PC-9 (cell line): ENCODE measurements at regions not wholly inside any gene's neighbourhood (a gene's known extent, or its start where the extent isn't known, plus 50 kb on each side); places are given as distances from the start of the nearest gene placed in this dataset.

Experiments
- BruUV-seq: library from RNA; stranded (reverse); fragments of 400-500 nt; replicated peaks from 2 replicates; lab custom pipeline; 2021; lab: Mats Ljungman, UMichigan
- CTCF ChIA-PET: fragments of 300-600 bp; sonication (Branson Sonifier 250); formaldehyde crosslinking; loops from one replicate; lab custom pipeline; 2022; ENCODE audit warnings: antibody characterized with exemption; lab: Charles Lee
- POLR2A ChIA-PET: fragments of 300-600 bp; sonication (Branson Sonifier 250); formaldehyde crosslinking; loops from one replicate; lab custom pipeline; 2022; ENCODE audit warnings: antibody characterized with exemption; ENCODE audit not compliant: unreplicated experiment; lab: Charles Lee
- DNase-seq, 2 experiments: peaks; one replicate each; pipeline versions ENCODE4 v3.0.0 to v3.0.0-alpha.2; 2015 to 2022; ENCODE audit warnings: mixed read lengths in 1 of 2
- H2AFZ ChIP-seq: fragments of 200-600 bp; sonication (generic); 2 replicates; pipeline ENCODE4 v1.8.1; 2017; ENCODE audit warnings: antibody characterized with exemption
- H3F3A ChIP-seq: fragments of 200-600 bp; sonication (generic); 2 replicates; pipeline ENCODE4 v1.8.1; 2017; ENCODE audit warnings: antibody characterized with exemption, mild to moderate bottlenecking, low read depth; ENCODE audit not compliant: insufficient read depth
- H3K27ac ChIP-seq: fragments of 200-600 bp; sonication (generic); 2 replicates; pipeline ENCODE4 v1.6.1; 2016; ENCODE audit warnings: mixed run types
- H3K27me3 ChIP-seq: fragments of 200-600 bp; sonication (generic); 2 replicates; pipeline ENCODE4 v1.6.1; 2016; ENCODE audit warnings: low read depth, mixed run types; ENCODE audit not compliant: insufficient read depth
- H3K36me3 ChIP-seq: fragments of 200-600 bp; sonication (generic); 2 replicates; pipeline ENCODE4 v1.6.1; 2016; ENCODE audit warnings: low read depth, mixed run types
- H3K4me1 ChIP-seq: fragments of 200-600 bp; sonication (generic); replicated peaks from 2 replicates; pipeline ENCODE4 v1.6.1; 2016; ENCODE audit warnings: mixed run types; ENCODE audit not compliant: insufficient read depth
- H3K4me2 ChIP-seq: fragments of 200-600 bp; sonication (generic); 2 replicates; pipeline ENCODE4 v1.6.1; 2017; ENCODE audit warnings: mixed run types
- H3K4me3 ChIP-seq: fragments of 200-600 bp; sonication (generic); 2 replicates; pipeline ENCODE4 v1.6.1; 2016; ENCODE audit warnings: mixed run types
- H3K79me2 ChIP-seq: fragments of 200-600 bp; sonication (generic); 2 replicates; pipeline ENCODE4 v1.6.1; 2017; ENCODE audit warnings: low read depth, mixed run types
- H3K9me2 ChIP-seq: fragments of 200-600 bp; sonication (generic); 2 replicates; pipeline ENCODE4 v1.8.1; 2017; ENCODE audit warnings: mild to moderate bottlenecking; ENCODE audit not compliant: insufficient read depth
- H3K9me3 ChIP-seq: fragments of 200-600 bp; sonication (generic); 2 replicates; pipeline ENCODE4 v1.8.1; 2016; ENCODE audit warnings: low read depth; ENCODE audit not compliant: insufficient read depth
- H4K20me1 ChIP-seq: fragments of 200-600 bp; sonication (generic); 2 replicates; pipeline ENCODE4 v1.8.1; 2017; ENCODE audit not compliant: insufficient read depth
- EZH2 ChIP-seq: fragments of 200-600 bp; sonication (generic); IDR thresholded peaks from 2 replicates; pipeline ENCODE4 v1.8.0; 2017; ENCODE audit warnings: antibody characterized with exemption, low read depth
- intact Hi-C: fragments of 100-400 bp; cut with micrococcal nuclease; formaldehyde crosslinking; loops from one replicate; pipeline ENCODE4 v1.10.0; 2022; ENCODE audit not compliant: unreplicated experiment
- TF ChIP-seq, protein P1 (sequence below): fragments of 200-600 bp; sonication (generic); conservative IDR thresholded peaks from 2 replicates; pipeline ENCODE4 v1.6.1; 2017; ENCODE audit warnings: mixed run types, antibody characterized with exemption, mild to moderate bottlenecking, moderate library complexity

DNA sequence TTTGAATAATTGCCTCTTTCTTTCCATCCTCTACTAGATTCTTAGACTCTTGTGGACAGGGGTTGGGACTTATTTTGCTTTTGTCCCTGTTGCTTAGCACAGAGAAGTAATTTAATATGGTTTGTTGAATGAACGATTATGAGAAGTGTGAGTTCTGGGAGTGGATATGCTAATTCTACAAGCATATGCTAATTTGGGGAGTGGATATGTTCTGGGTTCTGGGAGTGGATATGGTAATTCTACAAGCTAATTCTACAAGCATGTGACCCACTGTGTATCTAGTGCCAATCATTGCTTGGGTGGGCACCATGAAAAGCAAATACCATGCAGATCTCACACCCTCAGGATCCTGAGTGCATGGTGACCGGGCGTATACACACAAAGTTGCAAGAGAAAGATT lies 181.8 kb upstream of the IL12B start:
- CTCF ChIA-PET: no interaction called here
- intact Hi-C loops: loop anchor here (10.0 kb wide), 1 partner anchor 337 kb away; no protein-coding TSS in a partner anchor
- no peak overlapping the region for H3K27ac ChIP-seq

DNA sequence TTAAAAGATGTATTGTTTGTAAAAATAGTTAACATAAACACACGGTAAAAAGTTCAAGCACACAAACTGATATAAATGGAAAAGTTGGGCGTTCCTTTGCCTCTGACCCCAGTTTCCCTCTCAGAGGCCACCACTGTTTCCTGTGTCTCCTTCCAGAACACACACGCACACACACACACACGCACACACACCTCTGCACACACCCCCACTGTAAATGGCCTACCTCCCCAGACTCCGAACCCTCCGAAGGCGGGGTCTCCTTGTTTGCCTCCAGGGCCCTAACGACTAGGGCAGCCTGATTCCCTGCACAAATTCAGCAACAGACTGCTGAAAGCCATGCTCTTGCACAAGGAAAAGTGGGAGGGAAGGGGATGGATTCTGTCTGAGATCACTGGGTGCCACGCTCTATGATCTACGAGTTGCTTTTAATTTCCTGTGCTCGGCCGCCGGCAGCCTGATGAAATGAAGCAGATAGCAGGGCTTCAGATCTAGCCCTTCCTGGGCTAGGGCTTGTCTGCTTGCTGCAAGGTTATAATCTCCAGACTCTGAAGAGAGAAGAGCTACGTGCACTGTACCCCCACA lies 184.0 kb upstream of the IL12B start:
- no peaks in the 10 kb centered on the region for H3K9me2 ChIP-seq
- H3K27me3 ChIP-seq: no peaks in the 10 kb centered on the region
- BruUV-seq: no TSS peak
- TF ChIP-seq EZH2: no peak
- TF ChIP-seq, protein P1, sequence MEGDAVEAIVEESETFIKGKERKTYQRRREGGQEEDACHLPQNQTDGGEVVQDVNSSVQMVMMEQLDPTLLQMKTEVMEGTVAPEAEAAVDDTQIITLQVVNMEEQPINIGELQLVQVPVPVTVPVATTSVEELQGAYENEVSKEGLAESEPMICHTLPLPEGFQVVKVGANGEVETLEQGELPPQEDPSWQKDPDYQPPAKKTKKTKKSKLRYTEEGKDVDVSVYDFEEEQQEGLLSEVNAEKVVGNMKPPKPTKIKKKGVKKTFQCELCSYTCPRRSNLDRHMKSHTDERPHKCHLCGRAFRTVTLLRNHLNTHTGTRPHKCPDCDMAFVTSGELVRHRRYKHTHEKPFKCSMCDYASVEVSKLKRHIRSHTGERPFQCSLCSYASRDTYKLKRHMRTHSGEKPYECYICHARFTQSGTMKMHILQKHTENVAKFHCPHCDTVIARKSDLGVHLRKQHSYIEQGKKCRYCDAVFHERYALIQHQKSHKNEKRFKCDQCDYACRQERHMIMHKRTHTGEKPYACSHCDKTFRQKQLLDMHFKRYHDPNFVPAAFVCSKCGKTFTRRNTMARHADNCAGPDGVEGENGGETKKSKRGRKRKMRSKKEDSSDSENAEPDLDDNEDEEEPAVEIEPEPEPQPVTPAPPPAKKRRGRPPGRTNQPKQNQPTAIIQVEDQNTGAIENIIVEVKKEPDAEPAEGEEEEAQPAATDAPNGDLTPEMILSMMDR: no peak
- DNase-seq: no peak
- H3K4me1 ChIP-seq: peaks cover 56% of the 10 kb centered on the region
- H3F3A ChIP-seq: peaks cover 36% of the 10 kb centered on the region
- no peak overlapping the region for H3K4me3 ChIP-seq
- H3K27ac ChIP-seq: no peak overlapping the region
- POLR2A ChIA-PET: no interaction called here
- H2AFZ ChIP-seq: no peak overlapping the region
- CTCF ChIA-PET: interaction anchor here (0.7 kb wide), 1 partner anchor 224 kb away, joined by 3 read pairs; no protein-coding TSS in a partner anchor
- no peak overlapping the region for H3K4me2 ChIP-seq
- intact Hi-C loops: loop anchor here (10.0 kb wide), 1 partner anchor 340 kb away; no protein-coding TSS in a partner anchor
- no peaks in the 10 kb centered on the region for H4K20me1 ChIP-seq
- no peaks in the 10 kb centered on the region for H3K9me3 ChIP-seq
- no peaks in the 10 kb centered on the region for H3K36me3 ChIP-seq
- no peaks in the 10 kb centered on the region for H3K79me2 ChIP-seq

More for the DNA sequence above, 181.8 kb upstream of the IL12B start:
- Histone ChIP-seq H3F3A (peaks cover 16% of the 10 kb centered on the region; the same call in 1 of the 2 replicates), H3K9me3 (no peaks in the 10 kb centered on the region), H3K79me2 (no peaks in the 10 kb centered on the region), H4K20me1 (no peaks in the 10 kb centered on the region), H2AFZ (no peak overlapping the region), H3K4me1 (peaks cover 33% of the 10 kb centered on the region), H3K4me2 (peak overlapping the region; percentile 27), H3K36me3 (no peaks in the 10 kb centered on the region), H3K9me2 (no peaks in the 10 kb centered on the region), H3K4me3 (no peak overlapping the region), H3K27me3 (no peaks in the 10 kb centered on the region)
- DNase-seq: no peak
- TF ChIP-seq, protein P1: no peak
- TF ChIP-seq EZH2: no peak
- POLR2A ChIA-PET: no interaction called here
- BruUV-seq: no TSS peak

DNA sequence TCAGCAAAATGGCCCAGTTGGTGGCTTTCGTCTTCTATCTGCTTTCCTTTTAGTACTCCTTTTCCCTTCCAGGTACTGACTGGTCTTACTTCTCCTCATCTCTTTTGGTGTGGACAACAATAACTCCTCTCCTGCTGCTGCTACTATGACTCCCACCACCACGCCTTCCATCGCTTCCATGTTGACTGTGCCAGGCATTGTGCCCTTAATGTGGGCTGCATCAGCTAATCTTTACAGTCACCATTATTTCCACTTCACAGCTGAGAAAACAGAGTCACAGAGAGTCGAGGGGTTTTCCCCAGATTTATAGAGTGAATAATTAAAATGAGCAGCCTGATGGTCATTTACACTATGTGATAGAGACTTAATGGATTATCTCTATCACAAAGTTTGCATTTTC lies 184.9 kb upstream of the IL12B start:
- CTCF ChIA-PET: interaction anchor here (0.7 to 1.1 kb wide), 2 partner anchors 225 to 401 kb away, joined by 3 to 26 read pairs; partner anchors contain the start of gene ADRA1B
- H3K4me1 ChIP-seq: peaks cover 52% of the 10 kb centered on the region

More for the DNA sequence above, 184.9 kb upstream of the IL12B start:
- BruUV-seq: no TSS peak
- Histone ChIP-seq H3K79me2 (no peaks in the 10 kb centered on the region), H3F3A (peaks cover 36% of the 10 kb centered on the region), H3K9me3 (no peaks in the 10 kb centered on the region), H3K36me3 (no peaks in the 10 kb centered on the region), H3K27ac (no peak overlapping the region), H3K4me3 (no peak overlapping the region), H3K9me2 (no peaks in the 10 kb centered on the region), H2AFZ (no peak overlapping the region), H4K20me1 (no peaks in the 10 kb centered on the region), H3K4me2 (no peak overlapping the region), H3K27me3 (no peaks in the 10 kb centered on the region)
- TF ChIP-seq, protein P1: no peak
- TF ChIP-seq EZH2: no peak
- intact Hi-C loops: loop anchor here (5.0 to 10.0 kb wide), 5 partner anchors 178 to 340 kb away; no protein-coding TSS in a partner anchor
- POLR2A ChIA-PET: no interaction called here
- no peak for DNase-seq
